ENCODE measurements at regions not wholly inside any gene's neighbourhood (a gene's known extent, or its start where the extent isn't known, plus 50 kb on each side); places are given as distances from the start of the nearest gene placed in this dataset.

DNA sequence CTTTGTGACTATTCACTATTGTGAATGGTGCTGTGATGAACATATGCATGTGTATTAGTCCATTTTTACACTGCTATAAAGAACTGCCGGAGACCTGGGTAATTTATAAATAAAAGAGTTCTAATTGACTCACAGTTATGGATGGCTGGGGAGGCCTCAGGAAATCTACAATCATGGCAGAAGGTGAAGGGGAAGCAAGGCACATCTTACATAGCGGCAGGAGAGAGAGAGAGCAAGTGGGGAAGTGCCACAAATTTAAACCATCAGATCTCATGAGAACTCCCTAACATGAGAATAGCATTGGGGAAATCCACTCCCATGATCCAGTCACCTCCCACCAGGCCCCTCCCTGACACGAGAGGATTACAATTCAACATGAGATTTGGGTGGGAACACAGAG lies 90.8 kb downstream of the ATP23 start:
- TF ChIP-seq POLR2A (IDR thresholded peaks at IDR 0.05; ENCODE audit: low read depth, low read length), result no peak
- TF ChIP-seq POLR2AphosphoS5 (IDR thresholded peaks at IDR 0.05; ENCODE audit: low read depth, low read length), result no peak
- no peak for TF ChIP-seq SPI1 (IDR thresholded peaks at IDR 0.05; ENCODE audit: low read depth, low read length)
- no peak for TF ChIP-seq POU2F2 (IDR thresholded peaks at IDR 0.05; ENCODE audit: low read depth, low read length)
- no peak for TF ChIP-seq TAF1 (IDR thresholded peaks at IDR 0.05; ENCODE audit: low read depth, low read length)
- no peak for TF ChIP-seq PAX5 (IDR thresholded peaks at IDR 0.05; ENCODE audit: insufficient read depth, low read length, severe bottlenecking)
- no peak for DNase-seq (ENCODE audit: insufficient read length, low spot score)
- FAIRE-seq, result no peak

DNA sequence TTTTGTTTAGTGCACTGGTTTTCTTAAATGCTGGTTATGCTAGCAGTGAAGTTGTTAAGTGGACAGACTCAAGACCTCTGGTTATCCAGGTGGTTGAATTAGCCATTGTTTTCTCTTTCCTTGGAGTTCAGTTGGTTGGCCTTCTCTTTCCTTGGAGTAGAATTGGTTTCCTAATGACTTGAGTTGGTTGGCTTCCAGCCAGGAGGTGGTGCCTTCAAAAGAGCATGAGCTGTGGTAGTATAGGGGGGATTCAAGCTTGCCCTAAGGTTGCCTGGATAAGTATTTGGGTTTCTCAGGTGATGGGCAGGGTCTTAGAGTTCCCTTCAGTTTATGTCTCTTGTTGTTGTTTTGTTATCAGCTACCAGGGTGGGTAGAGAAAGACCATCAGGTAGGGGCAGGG lies 92.5 kb downstream of the ATP23 start:
- no peak for TF ChIP-seq POLR2AphosphoS5 (IDR thresholded peaks at IDR 0.05; ENCODE audit: low read depth, low read length)
- no peak for DNase-seq (ENCODE audit: insufficient read length, low spot score)
- no peak for FAIRE-seq

DNA sequence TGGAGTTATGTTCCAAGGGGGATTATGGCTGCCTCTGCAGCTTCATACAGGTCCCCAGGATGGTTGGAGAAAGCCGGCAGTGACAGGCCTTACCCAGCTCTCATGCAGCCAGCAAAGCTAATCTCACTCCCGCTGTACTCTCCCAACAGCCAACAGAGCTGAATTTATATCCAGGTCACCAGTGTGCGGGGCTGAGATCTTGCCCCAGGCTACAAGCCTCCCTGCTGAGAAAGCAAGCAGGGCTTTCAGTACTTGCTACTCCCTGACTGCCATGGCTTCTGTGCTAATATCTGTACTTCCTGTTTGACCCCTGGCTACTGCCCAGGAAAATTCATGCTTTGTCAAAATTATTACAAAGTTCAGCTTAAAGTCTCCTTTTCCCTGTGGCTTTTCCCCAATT lies 92.9 kb downstream of the ATP23 start:
- FAIRE-seq (no peak), DNase-seq (ENCODE audit: insufficient read length, low spot score) (no peak)
- TF ChIP-seq POU2F2 (IDR thresholded peaks at IDR 0.05; ENCODE audit: low read depth, low read length), result no peak
- TF ChIP-seq POLR2AphosphoS5 (IDR thresholded peaks at IDR 0.05; ENCODE audit: low read depth, low read length), result no peak
- no peak for TF ChIP-seq POLR2A (IDR thresholded peaks at IDR 0.05; ENCODE audit: low read depth, low read length)
- no peak for TF ChIP-seq PAX5 (IDR thresholded peaks at IDR 0.05; ENCODE audit: insufficient read depth, low read length, severe bottlenecking)
- no peak for TF ChIP-seq TAF1 (IDR thresholded peaks at IDR 0.05; ENCODE audit: low read depth, low read length)
- no peak for TF ChIP-seq SPI1 (IDR thresholded peaks at IDR 0.05; ENCODE audit: low read depth, low read length)

DNA sequence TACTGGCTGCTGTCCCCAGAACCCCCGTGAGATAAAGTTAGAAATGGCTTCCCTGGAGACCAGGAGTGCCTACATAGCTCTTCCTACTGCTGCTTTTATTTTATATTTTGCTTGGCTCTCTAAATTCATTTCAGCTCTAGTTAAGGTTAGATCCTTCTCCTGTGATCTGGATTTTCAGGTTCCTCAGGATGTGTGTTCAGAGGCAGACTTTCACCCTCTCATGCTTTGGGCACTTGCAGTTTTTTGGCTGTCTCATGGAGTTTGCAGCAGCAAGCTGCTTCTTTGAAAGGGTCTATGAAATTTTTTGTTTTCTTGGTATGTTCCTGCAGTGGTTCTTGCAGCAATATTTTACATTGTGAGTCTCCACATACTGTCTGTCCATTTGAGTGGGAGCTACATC lies 93.3 kb downstream of the ATP23 start:
- FAIRE-seq (no peak), DNase-seq (ENCODE audit: insufficient read length, low spot score) (no peak)
- TF ChIP-seq TAF1 (IDR thresholded peaks at IDR 0.05; ENCODE audit: low read depth, low read length) (no peak), POLR2A (IDR thresholded peaks at IDR 0.05; ENCODE audit: low read depth, low read length) (no peak), SPI1 (IDR thresholded peaks at IDR 0.05; ENCODE audit: low read depth, low read length) (no peak), POLR2AphosphoS5 (IDR thresholded peaks at IDR 0.05; ENCODE audit: low read depth, low read length) (no peak), POU2F2 (IDR thresholded peaks at IDR 0.05; ENCODE audit: low read depth, low read length) (no peak), PAX5 (IDR thresholded peaks at IDR 0.05; ENCODE audit: insufficient read depth, low read length, severe bottlenecking) (no peak)

DNA sequence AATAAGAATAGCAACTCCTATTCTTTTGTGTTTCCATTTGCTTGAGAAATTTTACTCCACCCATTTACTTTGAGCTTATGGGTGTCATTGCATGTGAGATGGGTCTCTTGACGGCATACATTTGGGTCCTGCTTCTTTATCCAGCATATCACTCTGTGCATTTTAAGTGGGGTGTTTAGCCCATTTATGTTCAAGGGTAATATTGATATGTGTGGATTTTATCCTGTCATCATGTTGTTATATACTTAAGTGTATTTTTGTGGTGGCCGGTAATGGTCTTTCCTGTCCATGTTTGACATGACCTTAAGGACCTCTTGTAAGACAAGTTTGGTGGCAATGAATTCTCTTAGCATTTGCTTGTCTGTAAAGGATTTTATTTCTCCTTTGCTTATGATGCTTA lies 100.1 kb downstream of the ATP23 start:
- DNase-seq (ENCODE audit: insufficient read length, low spot score) (no peak), FAIRE-seq (no peak)
- no peak for TF ChIP-seq POLR2AphosphoS5 (IDR thresholded peaks at IDR 0.05; ENCODE audit: low read depth, low read length)
- no peak for TF ChIP-seq SPI1 (IDR thresholded peaks at IDR 0.05; ENCODE audit: low read depth, low read length)
- no peak for TF ChIP-seq POLR2A (IDR thresholded peaks at IDR 0.05; ENCODE audit: low read depth, low read length)
- no peak for TF ChIP-seq POU2F2 (IDR thresholded peaks at IDR 0.05; ENCODE audit: low read depth, low read length)

DNA sequence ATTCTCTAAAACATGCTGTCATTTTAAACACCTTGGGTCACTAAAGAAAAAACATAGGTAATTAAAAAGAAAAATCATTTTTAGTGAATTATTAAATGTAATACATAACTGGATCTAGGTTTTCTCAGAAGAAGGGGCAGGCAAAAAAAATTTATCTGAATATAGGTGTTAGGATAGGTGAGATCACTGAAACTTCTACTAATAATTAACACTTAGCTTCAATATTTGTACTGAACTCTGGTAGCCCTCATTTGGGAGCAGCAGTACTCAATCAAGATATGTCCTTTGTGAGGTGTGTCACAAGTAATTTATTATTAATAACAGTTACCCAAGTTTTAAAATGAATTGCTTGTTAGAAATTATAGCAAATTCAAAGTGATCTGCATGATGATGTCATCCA lies 103.6 kb downstream of the ATP23 start:
- no peak for TF ChIP-seq POLR2A (IDR thresholded peaks at IDR 0.05; ENCODE audit: low read depth, low read length)
- no peak for TF ChIP-seq POLR2AphosphoS5 (IDR thresholded peaks at IDR 0.05; ENCODE audit: low read depth, low read length)
- TF ChIP-seq SPI1 (IDR thresholded peaks at IDR 0.05; ENCODE audit: low read depth, low read length), result no peak
- TF ChIP-seq PAX5 (IDR thresholded peaks at IDR 0.05; ENCODE audit: insufficient read depth, low read length, severe bottlenecking), result no peak
- no peak for TF ChIP-seq TAF1 (IDR thresholded peaks at IDR 0.05; ENCODE audit: low read depth, low read length)
- TF ChIP-seq POU2F2 (IDR thresholded peaks at IDR 0.05; ENCODE audit: low read depth, low read length), result no peak
- FAIRE-seq (no peak), DNase-seq (ENCODE audit: insufficient read length, low spot score) (no peak)

DNA sequence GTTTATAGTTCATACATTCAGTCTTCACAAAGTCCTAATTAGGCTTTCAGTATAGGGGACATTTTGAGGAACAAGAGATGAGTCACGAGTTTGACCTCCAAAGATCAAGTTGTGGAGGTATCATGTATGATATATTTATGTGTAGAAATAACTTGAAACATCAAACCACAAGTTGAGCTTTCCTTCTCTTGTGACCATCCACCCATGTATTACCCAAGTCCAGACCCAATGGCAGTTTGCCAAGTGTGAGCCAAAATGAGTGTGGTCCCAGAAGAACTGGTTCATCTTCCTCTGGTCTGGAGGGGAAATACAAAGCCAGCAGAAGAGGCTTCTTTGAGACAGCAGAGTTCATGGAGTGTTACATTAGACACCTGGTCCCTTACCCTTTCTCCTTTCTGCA lies 104.9 kb downstream of the ATP23 start:
- FAIRE-seq, result no peak
- TF ChIP-seq SPI1 (IDR thresholded peaks at IDR 0.05; ENCODE audit: low read depth, low read length) (no peak), TAF1 (IDR thresholded peaks at IDR 0.05; ENCODE audit: low read depth, low read length) (no peak), PAX5 (IDR thresholded peaks at IDR 0.05; ENCODE audit: insufficient read depth, low read length, severe bottlenecking) (no peak), POLR2AphosphoS5 (IDR thresholded peaks at IDR 0.05; ENCODE audit: low read depth, low read length) (no peak), POU2F2 (IDR thresholded peaks at IDR 0.05; ENCODE audit: low read depth, low read length) (no peak), POLR2A (IDR thresholded peaks at IDR 0.05; ENCODE audit: low read depth, low read length) (no peak)
- DNase-seq (ENCODE audit: insufficient read length, low spot score), result no peak

DNA sequence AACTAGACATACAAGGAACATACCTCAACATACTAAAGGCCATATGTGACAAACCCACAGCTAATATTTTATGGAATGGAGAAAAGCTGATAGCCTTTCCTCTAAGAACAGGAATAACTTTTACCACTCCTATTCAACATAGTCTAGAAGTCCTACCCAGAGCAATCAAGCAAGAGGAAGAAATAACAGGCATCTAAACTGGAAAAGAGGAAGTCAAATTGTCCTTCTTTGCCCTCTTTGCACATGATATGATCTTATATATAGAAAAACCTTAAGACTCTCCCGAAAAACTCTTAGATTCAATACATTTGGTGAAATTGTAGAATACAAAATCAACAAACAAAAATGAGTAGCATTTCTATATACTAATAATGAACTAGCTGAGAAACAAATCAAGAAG lies 110.0 kb downstream of the ATP23 start:
- no peak for TF ChIP-seq SPI1 (IDR thresholded peaks at IDR 0.05; ENCODE audit: low read depth, low read length)
- TF ChIP-seq POU2F2 (IDR thresholded peaks at IDR 0.05; ENCODE audit: low read depth, low read length), result no peak
- TF ChIP-seq POLR2AphosphoS5 (IDR thresholded peaks at IDR 0.05; ENCODE audit: low read depth, low read length), result no peak
- TF ChIP-seq TAF1 (IDR thresholded peaks at IDR 0.05; ENCODE audit: low read depth, low read length), result no peak
- TF ChIP-seq PAX5 (IDR thresholded peaks at IDR 0.05; ENCODE audit: insufficient read depth, low read length, severe bottlenecking), result no peak
- no peak for TF ChIP-seq POLR2A (IDR thresholded peaks at IDR 0.05; ENCODE audit: low read depth, low read length)
- FAIRE-seq, result no peak
- DNase-seq (ENCODE audit: insufficient read length, low spot score), result no peak

DNA sequence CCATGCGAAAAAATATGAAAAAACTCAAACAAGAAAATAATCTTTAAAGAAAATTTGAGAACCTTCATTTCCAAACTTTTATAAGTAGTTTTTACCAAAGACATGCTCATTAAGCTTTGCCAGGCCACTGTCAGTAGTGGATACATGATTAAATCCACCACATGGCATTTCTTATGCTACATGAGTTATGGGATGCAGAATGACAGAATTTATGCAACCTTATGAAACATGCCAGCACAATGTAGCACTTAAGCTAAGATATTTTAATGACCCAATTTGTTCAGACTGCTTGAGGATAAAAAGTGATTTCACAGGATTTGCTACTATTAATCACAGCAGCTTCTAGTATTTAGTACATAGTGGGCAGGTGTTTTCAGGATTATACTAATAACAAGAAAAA lies 123.3 kb downstream of the ATP23 start:
- DNase-seq (ENCODE audit: insufficient read length, low spot score), result no peak
- TF ChIP-seq SPI1 (IDR thresholded peaks at IDR 0.05; ENCODE audit: low read depth, low read length), result no peak
- no peak for TF ChIP-seq POLR2A (IDR thresholded peaks at IDR 0.05; ENCODE audit: low read depth, low read length)
- TF ChIP-seq TAF1 (IDR thresholded peaks at IDR 0.05; ENCODE audit: low read depth, low read length), result no peak
- TF ChIP-seq PAX5 (IDR thresholded peaks at IDR 0.05; ENCODE audit: insufficient read depth, low read length, severe bottlenecking), result no peak
- no peak for TF ChIP-seq POU2F2 (IDR thresholded peaks at IDR 0.05; ENCODE audit: low read depth, low read length)
- no peak for TF ChIP-seq POLR2AphosphoS5 (IDR thresholded peaks at IDR 0.05; ENCODE audit: low read depth, low read length)
- FAIRE-seq, result no peak

DNA sequence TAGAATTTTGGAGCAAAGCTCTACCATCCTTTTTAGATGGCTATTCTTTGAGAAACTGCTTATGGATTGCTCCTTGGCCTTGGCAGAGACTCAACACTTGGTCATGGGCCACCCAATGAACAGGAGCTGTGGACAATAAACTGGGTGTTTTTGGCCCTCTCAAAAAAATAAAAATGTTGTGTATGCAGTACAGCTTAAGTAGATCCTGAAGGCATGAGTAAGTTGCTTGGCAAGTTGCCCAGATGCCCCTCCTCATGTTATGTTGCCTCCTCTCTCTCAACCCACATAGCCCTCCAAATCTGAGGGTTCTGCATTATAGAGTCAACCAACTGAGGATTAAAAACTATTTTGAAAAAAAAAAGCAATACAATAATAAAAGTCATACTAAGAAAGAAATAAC lies 124.9 kb downstream of the ATP23 start:
- FAIRE-seq (no peak), DNase-seq (ENCODE audit: insufficient read length, low spot score) (no peak)
- no peak for TF ChIP-seq POLR2A (IDR thresholded peaks at IDR 0.05; ENCODE audit: low read depth, low read length)
